Osteoblast (primary cell): ENCODE measurements at regions not wholly inside any gene's neighbourhood (a gene's known extent, or its start where the extent isn't known, plus 50 kb on each side); places are given as distances from the start of the nearest gene placed in this dataset.

Source experiments
- DNase-seq: peaks from one replicate; pipeline ENCODE4 v3.0.0; 2011; ENCODE audit warnings: low spot score, mixed read lengths; ENCODE audit not compliant: insufficient read length; ENCODE audit errors: missing footprints
- H2AFZ ChIP-seq: 2 replicates; pipeline ENCODE4 v1.6.0; 2011; ENCODE audit warnings: mild to moderate bottlenecking, low read length
- H3K27ac ChIP-seq: 2 replicates; pipeline ENCODE4 v1.5.1; 2011; ENCODE audit warnings: mild to moderate bottlenecking, low read depth, low read length, moderate library complexity
- H3K27me3 ChIP-seq: 2 replicates; pipeline ENCODE4 v1.6.0; 2012; ENCODE audit warnings: mild to moderate bottlenecking, control low read depth, inconsistent platforms, low read length, moderate library complexity; ENCODE audit not compliant: insufficient read depth
- H3K36me3 ChIP-seq: 2 replicates; pipeline ENCODE4 v1.5.1; 2011; ENCODE audit warnings: mild to moderate bottlenecking, low read length, control low read depth, moderate library complexity; ENCODE audit not compliant: insufficient read depth
- H3K4me1 ChIP-seq: 2 replicates; pipeline ENCODE4 v1.5.1; 2011; ENCODE audit warnings: mild to moderate bottlenecking, low read length, control low read depth, moderate library complexity; ENCODE audit not compliant: insufficient read depth
- H3K4me2 ChIP-seq: 2 replicates; pipeline ENCODE4 v1.6.0; 2011; ENCODE audit warnings: mild to moderate bottlenecking, low read length; ENCODE audit not compliant: insufficient read depth
- H3K4me3 ChIP-seq: fragments of 200-600 bp; sonication (generic); 3 replicates; pipeline ENCODE4 v1.5.1; 2012; ENCODE audit warnings: mild to moderate bottlenecking, low read length, inconsistent platforms; ENCODE audit not compliant: insufficient read depth
- H3K79me2 ChIP-seq: 2 replicates; pipeline ENCODE4 v1.6.0; 2012; ENCODE audit warnings: mild to moderate bottlenecking, low read length, control low read depth, inconsistent platforms; ENCODE audit not compliant: insufficient read depth
- H3K9me3 ChIP-seq: 2 replicates; pipeline ENCODE4 v1.5.1; 2011; ENCODE audit warnings: low read depth, low read length, control low read depth
- H4K20me1 ChIP-seq: 2 replicates; pipeline ENCODE4 v1.6.0; 2012; ENCODE audit warnings: mild to moderate bottlenecking, low read length, control low read depth; ENCODE audit not compliant: insufficient read depth
- CTCF ChIP-seq: IDR thresholded peaks from 2 replicates; pipeline ENCODE4 v1.5.1; 2011; ENCODE audit warnings: mild to moderate bottlenecking, low read depth, low read length, moderate library complexity; ENCODE audit errors: extremely low read depth

GRCh38 chr20:17867131-17867925 is 101.3 kb downstream of the SNX5 start:
- no peaks in the 10 kb centered on the region for H3K9me3 ChIP-seq
- H2AFZ ChIP-seq: peak overlapping the region; percentile 6
- H4K20me1 ChIP-seq: no peaks in the 10 kb centered on the region
- peak overlapping the region; percentile 25 for H3K27ac ChIP-seq
- H3K4me1 ChIP-seq: peaks cover 18% of the 10 kb centered on the region
- DNase-seq: no peak
- H3K4me2 ChIP-seq: peak overlapping the region; percentile 15
- no peaks in the 10 kb centered on the region for H3K79me2 ChIP-seq
- H3K36me3 ChIP-seq: no peaks in the 10 kb centered on the region
- no peak overlapping the region for H3K4me3 ChIP-seq
- no peaks in the 10 kb centered on the region for H3K27me3 ChIP-seq
- TF ChIP-seq CTCF: no peak

- no peak for DNase-seq
- no peak for TF ChIP-seq CTCF
- Histone ChIP-seq H2AFZ (no peak overlapping the region), H3K4me3 (no peak overlapping the region), H3K4me2 (no peak overlapping the region), H3K9me3 (no peaks in the 10 kb centered on the region), H4K20me1 (no peaks in the 10 kb centered on the region), H3K4me1 (peaks cover 18% of the 10 kb centered on the region), H3K27ac (no peak overlapping the region), H3K27me3 (no peaks in the 10 kb centered on the region), H3K79me2 (no peaks in the 10 kb centered on the region), H3K36me3 (no peaks in the 10 kb centered on the region)
Observed at GRCh38 chr20:17866234-17867001, 102.2 kb downstream of the SNX5 start.

GRCh38 chr20:17863577-17864292 is 104.9 kb downstream of the SNX5 start:
- Histone ChIP-seq H4K20me1 (no peaks in the 10 kb centered on the region), H3K36me3 (no peaks in the 10 kb centered on the region), H3K4me1 (peaks cover 10% of the 10 kb centered on the region), H3K27me3 (no peaks in the 10 kb centered on the region), H2AFZ (no peak overlapping the region), H3K27ac (no peak overlapping the region), H3K9me3 (no peaks in the 10 kb centered on the region), H3K79me2 (no peaks in the 10 kb centered on the region), H3K4me3 (no peak overlapping the region), H3K4me2 (no peak overlapping the region)
- no peak for TF ChIP-seq CTCF
- no peak for DNase-seq
